K562 (cell line): ENCODE measurements at regions not wholly inside any gene's neighbourhood (a gene's known extent, or its start where the extent isn't known, plus 50 kb on each side); places are given as distances from the start of the nearest gene placed in this dataset.

Experiments
- ATAC-seq: fragments of 200-7000 bp; cut with Tn5 transposase; 3 replicates; pipeline ENCODE4 v1.9.1; 2020; ENCODE audit warnings: moderate library complexity
- BruUV-seq: library from RNA; stranded (reverse); fragments of 400-500 nt; replicated peaks from 2 replicates; lab custom pipeline; 2021; lab: Mats Ljungman, UMichigan
- CTCF ChIA-PET: fragments of 300-600 bp; formaldehyde crosslinking; extraction: SDS; loops from one replicate; lab custom pipeline; 2021; ENCODE audit warnings: low intra/inter-chr PET ratio; lab: Yijun Ruan, JAX
- POLR2A ChIA-PET: fragments of 300-600, 350-650 bp; sonication (Branson Sonifier 250); formaldehyde crosslinking; extraction: SDS; loops from one replicate; lab custom pipeline; 2021; ENCODE audit warnings: antibody characterized with exemption, inconsistent platforms; lab: Yijun Ruan, JAX
- DNase-seq, 4 experiments: peaks; one replicate each; pipeline versions ENCODE4 v3.0.0 to v3.0.0-alpha.2; 2011 to 2018; ENCODE audit warnings: low spot score in 3 of 4, mixed read lengths in 3 of 4; ENCODE audit errors: extremely low read depth in 1 of 4
- FAIRE-seq: peaks from 2 replicates; lab custom pipeline; 2011; peaks lifted over from hg19 to GRCh38; lab: Jason Lieb, UNC
- H2AFZ ChIP-seq: 2 replicates; pipeline ENCODE4 v1.6.0; 2011; ENCODE audit warnings: low read depth, low read length, control low read depth, inconsistent platforms
- H3K27ac ChIP-seq: fragments of 200-600 bp; 3 replicates; pipeline ENCODE4 v1.8.0; 2011; ENCODE audit warnings: low read depth, mild to moderate bottlenecking, control low read depth, inconsistent platforms, low read length, moderate library complexity, mixed read lengths; ENCODE audit errors: extremely low read depth
- H3K27me3 ChIP-seq, 2 experiments: fragments of 300-600 bp in 1 of 2; 2 replicates in 1 of 2; 3 replicates in 1 of 2; pipeline versions ENCODE4 v1.6.0 to v1.8.0; 2011; ENCODE audit warnings: inconsistent platforms in 2 of 2, low read length in 2 of 2, mild to moderate bottlenecking in 1 of 2, mixed read lengths in 1 of 2, moderate library complexity in 1 of 2; ENCODE audit not compliant: control insufficient read depth in 2 of 2, insufficient read depth in 2 of 2
- H3K36me3 ChIP-seq: fragments of 300-600 bp; 3 replicates; pipeline ENCODE4 v1.8.0; 2011; ENCODE audit warnings: mild to moderate bottlenecking, low read length, inconsistent platforms; ENCODE audit not compliant: control insufficient read depth, insufficient read depth
- H3K4me1 ChIP-seq, 2 experiments: fragments of 200-600 bp in 1 of 2; replicated peaks in 1 of 2; 2 replicates in 1 of 2; 3 replicates in 1 of 2; pipeline versions ENCODE4 v1.5.1 to v1.8.0; 2011; ENCODE audit warnings: inconsistent platforms in 2 of 2, low read length in 2 of 2, mild to moderate bottlenecking in 1 of 2, mixed read lengths in 1 of 2, moderate library complexity in 1 of 2; ENCODE audit not compliant: control insufficient read depth in 2 of 2, insufficient read depth in 2 of 2
- H3K4me2 ChIP-seq: 2 replicates; pipeline ENCODE4 v1.6.1; 2011; ENCODE audit warnings: low read length, control low read depth, inconsistent platforms, mixed read lengths; ENCODE audit not compliant: insufficient read depth
- H3K4me3 ChIP-seq: fragments of 200-600 bp; sonication (generic), shearing (Covaris generic); 2 replicates; pipeline ENCODE4 v1.5.1; 2016; ENCODE audit warnings: control low read depth, inconsistent platforms
- H3K79me2 ChIP-seq: fragments of 200-600 bp; 3 replicates; pipeline ENCODE4 v1.8.0; 2011; ENCODE audit warnings: low read length, inconsistent platforms; ENCODE audit not compliant: control insufficient read depth, insufficient read depth
- H3K9ac ChIP-seq, 2 experiments: 2 replicates each; pipeline versions ENCODE4 v1.6.0 to v1.6.1; 2011; ENCODE audit warnings: low read depth in 2 of 2, low read length in 2 of 2, control low read depth in 1 of 2, inconsistent platforms in 1 of 2, mild to moderate bottlenecking in 1 of 2, mixed read lengths in 1 of 2; ENCODE audit not compliant: insufficient read depth in 1 of 2
- H3K9me1 ChIP-seq: one replicate; pipeline ENCODE4 v1.6.0; 2011; ENCODE audit warnings: inconsistent platforms, mild to moderate bottlenecking, low read length, moderate library complexity; ENCODE audit not compliant: control insufficient read depth, insufficient read depth
- H3K9me3 ChIP-seq: replicated peaks from 2 replicates; pipeline ENCODE4 v1.5.1; 2011; ENCODE audit warnings: low read depth, low read length, inconsistent platforms; ENCODE audit not compliant: control insufficient read depth, insufficient read depth
- H4K20me1 ChIP-seq: replicated peaks from 2 replicates; pipeline ENCODE4 v1.6.1; 2011; ENCODE audit warnings: low read length, inconsistent platforms, mixed read lengths; ENCODE audit not compliant: control insufficient read depth, insufficient read depth
- CBX5 ChIP-seq: IDR thresholded peaks from 2 replicates; pipeline ENCODE4 v1.6.1; 2014; ENCODE audit warnings: low read depth, borderline replicate concordance
- DIDO1 ChIP-seq: fragments of 450-650 bp; IDR thresholded peaks from 2 replicates; pipeline ENCODE4 v1.6.1; 2016; ENCODE audit warnings: low read depth, missing biosample characterization, missing genetic modification characterization
- DMBX1 ChIP-seq: fragments of 250-450 bp; sonication (Bioruptor Pico); IDR thresholded peaks from 2 replicates; pipeline ENCODE4 v1.8.0; 2022; ENCODE audit warnings: inconsistent platforms, mild to moderate bottlenecking, moderate library complexity, borderline replicate concordance
- FUS ChIP-seq: fragments of 200-400 bp; formaldehyde crosslinking; optimal IDR thresholded peaks from 2 replicates; pipeline ENCODE3; 2017; ENCODE audit warnings: low read depth, low read length
- IFI16 ChIP-seq: fragments of 250-450 bp; sonication (Bioruptor Pico); IDR thresholded peaks from 2 replicates; pipeline ENCODE4 v2.1.2; 2022; ENCODE audit warnings: mild to moderate bottlenecking, inconsistent platforms
- KAT8 ChIP-seq: fragments of 450-650 bp; IDR thresholded peaks from 2 replicates; pipeline ENCODE4 v1.6.1; 2016; ENCODE audit warnings: low read depth, mild to moderate bottlenecking
- KHSRP ChIP-seq: fragments of 450-650 bp; IDR thresholded peaks from 2 replicates; pipeline ENCODE4 v1.6.1; 2017
- MIER1 ChIP-seq: fragments of 450-650 bp; IDR thresholded peaks from 2 replicates; pipeline ENCODE4 v1.6.1; 2016; ENCODE audit warnings: antibody characterized with exemption, mild to moderate bottlenecking, low read depth
- NCOA6 ChIP-seq: fragments of 450-650 bp; IDR thresholded peaks from 2 replicates; pipeline ENCODE4 v1.6.1; 2017; ENCODE audit warnings: mild to moderate bottlenecking
- NFXL1 ChIP-seq: fragments of 450-650 bp; formaldehyde crosslinking; IDR thresholded peaks from 2 replicates; pipeline ENCODE4 v1.4.0; 2021; ENCODE audit warnings: mild to moderate bottlenecking
- NRF1 ChIP-seq, 2 experiments: fragments of 450-650 bp; IDR thresholded peaks in 1 of 2; conservative IDR thresholded peaks in 1 of 2; 2 replicates each; pipeline ENCODE4 v1.6.1; 2014; ENCODE audit warnings: mild to moderate bottlenecking in 2 of 2
- PHF20 ChIP-seq: fragments of 450-650 bp; IDR thresholded peaks from 2 replicates; pipeline ENCODE4 v1.6.1; 2018; ENCODE audit not compliant: partially characterized antibody
- POLR2B ChIP-seq: fragments of 450-650 bp; IDR thresholded peaks from 2 replicates; pipeline ENCODE4 v1.6.1; 2018; ENCODE audit warnings: low read depth; ENCODE audit not compliant: partially characterized antibody
- PREB ChIP-seq: sonication (generic); formaldehyde crosslinking; IDR thresholded peaks from 2 replicates; pipeline ENCODE4 v1.8.1; 2023; ENCODE audit warnings: mild to moderate bottlenecking, missing genetic modification reagents
- SNIP1 ChIP-seq: fragments of 450-650 bp; IDR thresholded peaks from 2 replicates; pipeline ENCODE4 v1.7.1; 2017; ENCODE audit warnings: low read depth, mild to moderate bottlenecking
- SP1 ChIP-seq: sonication (generic); formaldehyde crosslinking; IDR thresholded peaks from 2 replicates; pipeline ENCODE4 v1.8.1; 2022; ENCODE audit warnings: mild to moderate bottlenecking, missing genetic modification reagents
- ZNF766 ChIP-seq: fragments of 200-800 bp; sonication (Bioruptor generic); conservative IDR thresholded peaks from 2 replicates; pipeline ENCODE4 v1.6.1; 2016; ENCODE audit warnings: missing genetic modification characterization, missing compliant biosample characterization
- WGBS: fragments of 100-300 bp; shearing (Covaris generic); methylation state at CpG from one replicate; pipeline ENCODE4 v1.1.6; 2016; ENCODE audit warnings: low coverage, mixed read lengths; ENCODE audit not compliant: insufficient coverage; ENCODE audit errors: missing lambda C conversion rate; 5-methylcytosine and 5-hydroxymethylcytosine counted together
- in situ Hi-C: fragments of 300-500 bp; cut with MboI; formaldehyde crosslinking; loops from 4 replicates; pipeline ENCODE4 v1.15.0; 2018; ENCODE audit warnings: inconsistent platforms, mixed read lengths
- intact Hi-C: fragments of 100-400 bp; cut with micrococcal nuclease; formaldehyde crosslinking; loops from 2 replicates; pipeline ENCODE4 v1.14.2; 2022
- TF ChIP-seq, protein P1 (sequence below): fragments of 450-650 bp; IDR thresholded peaks from 2 replicates; pipeline ENCODE4 v1.6.1; 2017; ENCODE audit warnings: antibody characterized with exemption
- TF ChIP-seq, protein P2 (sequence below): fragments of 250-450 bp; sonication (Bioruptor Pico); IDR thresholded peaks from 2 replicates; pipeline ENCODE4 v1.4.0; 2020; ENCODE audit warnings: borderline replicate concordance

- no peak for TF ChIP-seq PHF20
Measured at GRCh38 chr4:29900336-29900735, 819.8 kb upstream of the PCDH7 start (continued).

DNA sequence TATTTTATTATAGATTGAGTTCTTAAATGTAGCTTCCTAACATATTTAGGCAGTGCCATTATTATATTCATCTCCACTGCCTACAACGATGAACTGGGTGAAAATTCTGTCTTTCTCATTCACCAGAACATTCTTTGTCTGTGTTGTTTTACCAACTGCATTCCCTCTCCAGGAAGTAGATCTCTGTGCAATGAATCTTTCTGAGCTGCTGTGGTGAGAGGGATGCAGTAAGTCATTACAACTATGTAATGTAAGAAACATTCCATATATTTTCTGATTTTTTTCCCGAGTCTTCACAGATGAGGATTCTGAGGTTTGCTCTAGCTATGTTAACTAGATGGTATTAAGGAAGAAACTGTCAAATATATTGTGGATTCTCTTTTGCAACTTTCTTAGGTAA is 811.9 kb upstream of the PCDH7 start:
- ATAC-seq (no peak), DNase-seq (no peak), FAIRE-seq (no peak)
- no peaks in the 10 kb centered on the region for H3K79me2 ChIP-seq
- in situ Hi-C loops (no loop called here), intact Hi-C loops (no loop called here)
- H3K4me2 ChIP-seq: no peak overlapping the region
- H3K27me3 ChIP-seq: no peaks in the 10 kb centered on the region
- H3K36me3 ChIP-seq: no peaks in the 10 kb centered on the region
- 0% methylated on average over 2 of the region's 2 CpGs for WGBS
- no peaks in the 10 kb centered on the region for H3K4me1 ChIP-seq
- no peak overlapping the region for H3K27ac ChIP-seq
- BruUV-seq: no TSS peak
- H3K9me1 ChIP-seq: no peaks in the 10 kb centered on the region
- POLR2A ChIA-PET: no interaction called here
- H4K20me1 ChIP-seq: no peaks in the 10 kb centered on the region
- no peak overlapping the region for H2AFZ ChIP-seq
- H3K9ac ChIP-seq: no peak overlapping the region
- no peaks in the 10 kb centered on the region for H3K9me3 ChIP-seq
- CTCF ChIA-PET: no interaction called here
- H3K4me3 ChIP-seq: no peak overlapping the region
- TF ChIP-seq, protein P1, sequence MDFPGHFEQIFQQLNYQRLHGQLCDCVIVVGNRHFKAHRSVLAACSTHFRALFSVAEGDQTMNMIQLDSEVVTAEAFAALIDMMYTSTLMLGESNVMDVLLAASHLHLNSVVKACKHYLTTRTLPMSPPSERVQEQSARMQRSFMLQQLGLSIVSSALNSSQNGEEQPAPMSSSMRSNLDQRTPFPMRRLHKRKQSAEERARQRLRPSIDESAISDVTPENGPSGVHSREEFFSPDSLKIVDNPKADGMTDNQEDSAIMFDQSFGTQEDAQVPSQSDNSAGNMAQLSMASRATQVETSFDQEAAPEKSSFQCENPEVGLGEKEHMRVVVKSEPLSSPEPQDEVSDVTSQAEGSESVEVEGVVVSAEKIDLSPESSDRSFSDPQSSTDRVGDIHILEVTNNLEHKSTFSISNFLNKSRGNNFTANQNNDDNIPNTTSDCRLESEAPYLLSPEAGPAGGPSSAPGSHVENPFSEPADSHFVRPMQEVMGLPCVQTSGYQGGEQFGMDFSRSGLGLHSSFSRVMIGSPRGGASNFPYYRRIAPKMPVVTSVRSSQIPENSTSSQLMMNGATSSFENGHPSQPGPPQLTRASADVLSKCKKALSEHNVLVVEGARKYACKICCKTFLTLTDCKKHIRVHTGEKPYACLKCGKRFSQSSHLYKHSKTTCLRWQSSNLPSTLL: no peak
- no peak for TF ChIP-seq PREB (CRISPR knock-in tag)
- no peak for TF ChIP-seq DIDO1
- TF ChIP-seq SNIP1: no peak
- no peak for TF ChIP-seq SP1 (CRISPR knock-in tag)
- no peak for TF ChIP-seq KHSRP
- TF ChIP-seq POLR2B: no peak
- TF ChIP-seq FUS: no peak
- TF ChIP-seq NRF1 (conservative IDR thresholded peaks at IDR 0.05 in 1 of 2, IDR thresholded peaks at IDR 0.05 in 1 of 2): no peak
- no peak for TF ChIP-seq CBX5
- no peak for TF ChIP-seq NCOA6
- no peak for TF ChIP-seq NFXL1 (CRISPR knock-in tag)
- TF ChIP-seq DMBX1 (CRISPR knock-in tag): no peak
- TF ChIP-seq ZNF766 (CRISPR knock-in tag): no peak
- TF ChIP-seq MIER1: no peak
- no peak for TF ChIP-seq KAT8
- TF ChIP-seq IFI16: no peak
- TF ChIP-seq, protein P2, sequence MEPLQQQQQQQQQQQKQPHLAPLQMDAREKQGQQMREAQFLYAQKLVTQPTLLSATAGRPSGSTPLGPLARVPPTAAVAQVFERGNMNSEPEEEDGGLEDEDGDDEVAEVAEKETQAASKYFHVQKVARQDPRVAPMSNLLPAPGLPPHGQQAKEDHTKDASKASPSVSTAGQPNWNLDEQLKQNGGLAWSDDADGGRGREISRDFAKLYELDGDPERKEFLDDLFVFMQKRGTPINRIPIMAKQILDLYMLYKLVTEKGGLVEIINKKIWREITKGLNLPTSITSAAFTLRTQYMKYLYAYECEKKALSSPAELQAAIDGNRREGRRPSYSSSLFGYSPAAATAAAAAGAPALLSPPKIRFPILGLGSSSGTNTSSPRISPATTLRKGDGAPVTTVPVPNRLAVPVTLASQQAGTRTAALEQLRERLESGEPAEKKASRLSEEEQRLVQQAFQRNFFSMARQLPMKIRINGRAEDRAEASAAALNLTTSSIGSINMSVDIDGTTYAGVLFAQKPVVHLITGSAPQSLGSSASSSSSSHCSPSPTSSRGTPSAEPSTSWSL (CRISPR knock-in tag): no peak
